Vagina (tissue), 2 donors: ENCODE measurements at regions not wholly inside any gene's neighbourhood (a gene's known extent, or its start where the extent isn't known, plus 50 kb on each side); places are given as distances from the start of the nearest gene placed in this dataset.
A peak's percentile ranks its signal among the peaks of the same experiment; 100 is the strongest.
"Not testable (repeated sequence)": the region's sequence is repeated elsewhere in the genome, so short reads cannot be mapped to it uniquely, and the experiment has no call there.

Experiments
- DNase-seq, 2 donors: peaks; one replicate each; pipeline ENCODE4 v3.0.0-alpha.2; 2017; ENCODE audit errors: extremely low spot score in 2 of 2
- H3K27ac ChIP-seq: fragments of 200-600 bp; sonication (generic); one replicate; pipeline ENCODE4 v1.5.1; 2019
- H3K27me3 ChIP-seq: fragments of 200-600 bp; sonication (generic); one replicate; pipeline ENCODE4 v1.5.1; 2019
- H3K36me3 ChIP-seq, 2 donors: fragments of 200-600 bp; sonication (generic); one replicate each; pipeline ENCODE4 v1.5.1; 2017 to 2019
- H3K4me1 ChIP-seq: fragments of 200-600 bp; sonication (generic); one replicate; pipeline ENCODE4 v1.5.1; 2019
- H3K4me3 ChIP-seq, 2 donors: fragments of 200-600 bp; sonication (generic); 1 replicate in 1 of 2; 2 replicates in 1 of 2; pipeline ENCODE4 v1.5.1; 2016 to 2019
- H3K9me3 ChIP-seq: fragments of 200-600 bp; sonication (generic); one replicate; pipeline ENCODE4 v1.5.1; 2019
- POLR2A ChIP-seq, 2 donors: fragments of 450-650 bp; IDR thresholded peaks; one replicate each; pipeline ENCODE4 v1.6.1; 2017; ENCODE audit warnings: antibody characterized with exemption in 2 of 2, mild to moderate bottlenecking in 2 of 2, moderate library complexity in 2 of 2
- POLR2AphosphoS5 ChIP-seq, 2 donors: sonication (generic); formaldehyde crosslinking; IDR thresholded peaks; one replicate each; pipeline ENCODE4 v1.9.0; 2017; ENCODE audit warnings: antibody characterized with exemption in 2 of 2, mild to moderate bottlenecking in 2 of 2, low read depth in 1 of 2; ENCODE audit not compliant: insufficient read depth in 1 of 2
- intact Hi-C: fragments of 100-400 bp; cut with DNase I; formaldehyde crosslinking; loops from one replicate; pipeline ENCODE4 v1.15.1; 2023
- TF ChIP-seq, protein P1 (sequence below), 3 experiments: fragments of 450-650 bp in 2 of 3; fragments of 200-600 bp in 1 of 3; sonication (generic) in 1 of 3; IDR thresholded peaks; one replicate each; pipeline ENCODE4 v1.5.1; 2017 to 2019; ENCODE audit warnings: antibody characterized with exemption in 3 of 3, mild to moderate bottlenecking in 2 of 3, moderate library complexity in 2 of 3

DNA sequence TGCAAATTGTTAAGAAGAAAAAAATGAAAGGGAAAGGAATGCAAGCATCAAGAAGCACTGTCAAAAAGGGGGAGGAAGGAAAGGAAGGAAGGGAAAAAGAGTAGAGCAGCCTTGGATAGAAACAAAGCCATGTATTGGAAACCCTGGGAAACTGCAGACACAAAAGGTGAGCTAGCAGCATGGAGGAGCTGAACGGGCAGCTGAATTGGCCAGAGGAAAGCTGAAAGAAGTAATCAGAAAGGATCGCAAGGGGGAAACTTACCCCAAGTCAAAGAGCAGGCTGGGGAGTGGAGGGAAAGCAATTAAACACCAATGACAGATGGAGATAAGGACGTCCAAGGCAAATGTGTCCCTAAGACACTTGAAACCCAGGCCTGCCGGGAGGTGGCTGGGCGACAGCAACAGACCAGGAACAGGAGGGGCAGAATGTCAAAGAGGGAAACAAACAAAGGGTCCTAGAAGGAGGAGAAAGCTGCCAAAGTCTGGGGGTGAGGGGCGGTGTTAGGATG, 93.8 kb upstream of the SVIL start:
- TF ChIP-seq POLR2AphosphoS5 (IDR thresholded peaks at IDR 0.05; ENCODE audit: insufficient read depth in 1 of 2, low read depth in 1 of 2) (no peak), POLR2A (IDR thresholded peaks at IDR 0.05) (no peak)
- TF ChIP-seq, protein P1, sequence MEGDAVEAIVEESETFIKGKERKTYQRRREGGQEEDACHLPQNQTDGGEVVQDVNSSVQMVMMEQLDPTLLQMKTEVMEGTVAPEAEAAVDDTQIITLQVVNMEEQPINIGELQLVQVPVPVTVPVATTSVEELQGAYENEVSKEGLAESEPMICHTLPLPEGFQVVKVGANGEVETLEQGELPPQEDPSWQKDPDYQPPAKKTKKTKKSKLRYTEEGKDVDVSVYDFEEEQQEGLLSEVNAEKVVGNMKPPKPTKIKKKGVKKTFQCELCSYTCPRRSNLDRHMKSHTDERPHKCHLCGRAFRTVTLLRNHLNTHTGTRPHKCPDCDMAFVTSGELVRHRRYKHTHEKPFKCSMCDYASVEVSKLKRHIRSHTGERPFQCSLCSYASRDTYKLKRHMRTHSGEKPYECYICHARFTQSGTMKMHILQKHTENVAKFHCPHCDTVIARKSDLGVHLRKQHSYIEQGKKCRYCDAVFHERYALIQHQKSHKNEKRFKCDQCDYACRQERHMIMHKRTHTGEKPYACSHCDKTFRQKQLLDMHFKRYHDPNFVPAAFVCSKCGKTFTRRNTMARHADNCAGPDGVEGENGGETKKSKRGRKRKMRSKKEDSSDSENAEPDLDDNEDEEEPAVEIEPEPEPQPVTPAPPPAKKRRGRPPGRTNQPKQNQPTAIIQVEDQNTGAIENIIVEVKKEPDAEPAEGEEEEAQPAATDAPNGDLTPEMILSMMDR (IDR thresholded peaks at IDR 0.05), result no peak
- H3K4me1 ChIP-seq, result peaks cover 77% of the 10 kb centered on the region
- no peak for DNase-seq
- H3K4me3 ChIP-seq, result no peak overlapping the region
- intact Hi-C loops, result no loop called here
- no peaks in the 10 kb centered on the region for H3K9me3 ChIP-seq
- H3K36me3 ChIP-seq, result no peaks in the 10 kb centered on the region
- H3K27me3 ChIP-seq, result no peaks in the 10 kb centered on the region
- no peak overlapping the region for H3K27ac ChIP-seq

DNA sequence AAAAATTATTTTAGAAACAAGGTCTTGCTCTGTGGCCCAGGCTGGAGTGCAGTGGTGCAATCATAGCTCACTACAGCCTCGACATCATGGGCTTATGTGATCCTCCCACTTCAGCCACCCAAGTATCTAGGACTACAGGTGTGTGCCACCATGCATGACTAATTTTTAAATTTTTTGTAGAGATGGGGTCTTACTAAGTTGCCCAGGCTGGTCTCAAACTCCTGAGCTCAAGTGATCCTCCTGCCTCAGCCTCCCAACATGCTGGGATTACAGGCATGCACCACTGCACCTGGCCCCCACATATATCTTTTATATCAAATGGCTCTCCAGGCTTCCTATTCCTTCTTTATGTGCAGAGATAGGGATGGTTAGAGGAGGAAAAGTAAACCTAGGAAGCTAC, 91.2 kb upstream of the SVIL start:
- H3K36me3 ChIP-seq, H3K27ac ChIP-seq, DNase-seq, intact Hi-C loops, H3K4me3 ChIP-seq, H3K27me3 ChIP-seq, H3K9me3 ChIP-seq: not testable (repeated sequence)
- peaks cover 66% of the 10 kb centered on the region for H3K4me1 ChIP-seq

GRCh38 chr10:29725133-29725720, 90.5 kb upstream of the SVIL start:
- Histone ChIP-seq H3K36me3 (no peaks in the 10 kb centered on the region), H3K27me3 (no peaks in the 10 kb centered on the region), H3K9me3 (peaks cover 3% of the 10 kb centered on the region), H3K27ac (peak overlapping the region; percentile 40), H3K4me3 (no peak overlapping the region), H3K4me1 (peaks cover 59% of the 10 kb centered on the region)
- intact Hi-C loops, result no loop called here
- no peak for TF ChIP-seq POLR2AphosphoS5 (IDR thresholded peaks at IDR 0.05; ENCODE audit: insufficient read depth in 1 of 2, low read depth in 1 of 2)
- TF ChIP-seq, protein P1 (IDR thresholded peaks at IDR 0.05), result no peak
- TF ChIP-seq POLR2A (IDR thresholded peaks at IDR 0.05), result no peak
- DNase-seq, result no peak

DNA sequence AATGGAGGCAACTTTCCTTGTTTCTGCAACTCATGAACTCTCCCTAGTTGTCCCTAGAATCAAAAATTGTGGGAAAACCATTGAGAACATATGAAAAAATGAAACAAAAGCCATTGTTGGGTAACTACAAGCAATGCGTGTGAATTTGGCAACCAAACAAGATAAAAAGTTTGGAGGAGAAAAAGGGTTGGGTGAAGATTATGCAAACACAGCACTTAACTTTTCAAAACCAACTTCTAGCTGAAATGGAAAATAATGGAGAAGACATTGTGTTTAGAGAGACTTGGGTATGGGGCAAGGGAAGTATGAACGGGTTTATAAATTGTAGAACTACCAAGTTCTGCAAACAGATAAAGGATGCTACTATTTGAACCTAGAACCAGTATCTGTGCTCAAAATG, 89.0 kb upstream of the SVIL start:
- peaks cover 0 to 5% of the 10 kb centered on the region in 2 donors for H3K36me3 ChIP-seq
- TF ChIP-seq POLR2A (IDR thresholded peaks at IDR 0.05), result no peak
- TF ChIP-seq, protein P1 (IDR thresholded peaks at IDR 0.05), result no peak
- TF ChIP-seq POLR2AphosphoS5 (IDR thresholded peaks at IDR 0.05; ENCODE audit: insufficient read depth in 1 of 2, low read depth in 1 of 2), result no peak
- H3K4me3 ChIP-seq, result no peak overlapping the region
- no peak for DNase-seq
- H3K27me3 ChIP-seq, result no peaks in the 10 kb centered on the region
- peak overlapping the region; percentile 52 for H3K27ac ChIP-seq
- peaks cover 50% of the 10 kb centered on the region for H3K4me1 ChIP-seq
- peaks cover 11% of the 10 kb centered on the region for H3K9me3 ChIP-seq
- intact Hi-C loops, result no loop called here

- H3K4me3 ChIP-seq, result no peak overlapping the region
- H3K4me1 ChIP-seq, result peaks cover 41% of the 10 kb centered on the region
- intact Hi-C loops, result no loop called here
- H3K27ac ChIP-seq, result peak overlapping the region; percentile 52
- TF ChIP-seq POLR2AphosphoS5 (IDR thresholded peaks at IDR 0.05; ENCODE audit: insufficient read depth in 1 of 2, low read depth in 1 of 2) (no peak), POLR2A (IDR thresholded peaks at IDR 0.05) (no peak)
- TF ChIP-seq, protein P1 (IDR thresholded peaks at IDR 0.05), result no peak
- H3K36me3 ChIP-seq, result peaks cover 0 to 5% of the 10 kb centered on the region in 2 donors
- H3K9me3 ChIP-seq, result peaks cover 11% of the 10 kb centered on the region
- H3K27me3 ChIP-seq, result no peaks in the 10 kb centered on the region
- DNase-seq, result no peak
Observed at GRCh38 chr10:29722777-29723176, 88.0 kb upstream of the SVIL start.
